HG03442 (cell line): ENCODE measurements at regions not wholly inside any gene's neighbourhood (a gene's known extent, or its start where the extent isn't known, plus 50 kb on each side); places are given as distances from the start of the nearest gene placed in this dataset.
A peak's percentile ranks its signal among the peaks of the same experiment; 100 is the strongest.
"Not testable (repeated sequence)": the region's sequence is repeated elsewhere in the genome, so short reads cannot be mapped to it uniquely, and the experiment has no call there.

Experiments used
- ATAC-seq: cut with Tn5 transposase; IDR thresholded peaks from one replicate; pipeline ENCODE4 v1.9.1; 2021; ENCODE audit warnings: mild to moderate bottlenecking, moderate library complexity; ENCODE audit not compliant: unreplicated experiment

- ATAC-seq = no peak
These were observed 175.8 kb upstream of the MME start for GRCh38 chr3:154904328-154904727.

- not testable (repeated sequence) for ATAC-seq
These were observed 177.6 kb upstream of the MME start for GRCh38 chr3:154902495-154902894.

- no peak for ATAC-seq
These were observed 178.8 kb upstream of the MME start for GRCh38 chr3:154901278-154901677.

GRCh38 chr3:154900816-154901215 is 179.3 kb upstream of the MME start:
- ATAC-seq = no peak

- no peak for ATAC-seq
These were observed 181.2 kb upstream of the MME start for GRCh38 chr3:154898916-154899315.

- ATAC-seq = no peak
These were observed 181.7 kb upstream of the MME start for GRCh38 chr3:154898443-154898842.

DNA sequence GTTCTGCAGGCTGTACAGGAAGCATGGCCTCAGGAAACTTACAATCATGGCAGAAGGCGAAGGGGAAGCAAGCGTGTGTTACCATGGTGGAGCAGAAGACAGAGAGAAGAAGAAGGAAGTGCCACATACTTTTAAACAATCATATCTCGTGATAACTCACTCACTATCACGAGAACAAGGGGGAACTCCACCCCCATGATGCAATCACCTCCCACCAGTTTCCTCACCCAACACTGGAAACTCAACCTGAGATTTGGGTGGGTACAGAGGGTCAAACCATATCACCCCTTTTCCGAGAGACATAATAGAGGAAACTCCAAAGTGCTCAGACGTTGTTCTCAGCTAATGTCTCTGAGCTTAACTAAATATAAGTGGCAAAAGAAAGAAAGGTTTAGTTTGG is 186.3 kb upstream of the MME start:
- ATAC-seq = no peak

- ATAC-seq = no peak
These were observed 190.9 kb upstream of the MME start for GRCh38 chr3:154889227-154889634.

- ATAC-seq = no peak
These were observed 192.2 kb upstream of the MME start for GRCh38 chr3:154887869-154888268.

DNA sequence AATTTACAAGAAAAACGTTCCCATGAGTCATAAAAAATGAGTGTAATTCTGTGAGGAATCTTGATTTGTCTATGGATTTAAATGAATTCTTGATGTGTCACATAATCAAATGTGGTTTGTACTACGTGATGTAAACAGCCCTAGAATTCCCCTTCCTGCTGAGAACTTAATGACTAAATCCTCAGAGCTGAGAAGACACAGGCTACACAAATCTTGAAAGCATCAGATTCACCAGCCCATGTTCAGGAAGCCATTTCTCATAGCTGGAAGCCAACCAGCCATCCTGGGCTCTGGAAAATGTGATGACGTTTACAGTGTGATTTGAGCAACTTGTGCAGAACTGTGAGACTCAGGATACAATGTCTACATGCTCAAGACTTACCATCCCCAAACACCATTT is 193.7 kb upstream of the MME start:
- no peak for ATAC-seq

GRCh38 chr3:154885418-154885817 is 194.7 kb upstream of the MME start:
- ATAC-seq = no peak

GRCh38 chr3:154884952-154885351 is 195.2 kb upstream of the MME start:
- no peak for ATAC-seq

DNA sequence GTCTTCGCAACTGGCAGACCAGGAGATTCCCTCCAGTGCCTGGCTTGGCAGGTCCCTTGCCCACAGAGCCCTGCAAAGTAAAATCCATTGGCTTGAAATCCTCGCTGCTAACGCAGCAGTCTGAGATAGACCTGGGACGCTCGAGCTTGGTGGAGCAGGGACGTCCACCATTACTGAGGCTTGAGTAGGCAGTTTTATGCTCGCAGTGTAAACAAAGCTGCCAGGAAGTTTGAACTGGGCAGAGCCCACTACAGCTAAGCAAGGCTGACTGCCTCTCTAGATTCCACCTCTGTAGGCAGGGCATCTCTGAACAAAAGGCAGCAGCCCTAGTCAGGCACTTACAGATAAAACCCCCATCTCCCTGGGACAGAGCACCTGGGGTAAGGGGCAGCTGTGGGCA is 205.0 kb upstream of the MME start:
- ATAC-seq = no peak

DNA sequence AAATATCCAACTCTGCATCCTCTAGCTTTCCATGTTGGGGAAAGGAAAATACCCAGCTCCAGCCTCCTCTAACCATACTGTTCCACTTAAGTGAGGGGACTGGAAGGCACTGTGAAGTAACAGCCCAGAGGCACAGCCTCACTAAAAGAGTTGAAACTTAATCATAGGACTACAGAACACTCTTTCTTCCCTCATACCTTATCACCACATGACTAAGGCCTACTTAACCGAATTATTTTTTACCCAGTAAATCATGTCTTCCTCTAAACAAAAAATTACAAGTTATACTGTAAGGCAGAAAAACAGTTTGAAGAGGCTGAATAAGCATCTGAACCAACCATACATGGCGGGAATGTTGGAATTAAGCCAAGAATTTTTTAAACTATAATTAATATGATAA is 207.4 kb upstream of the MME start:
- ATAC-seq = no peak

DNA sequence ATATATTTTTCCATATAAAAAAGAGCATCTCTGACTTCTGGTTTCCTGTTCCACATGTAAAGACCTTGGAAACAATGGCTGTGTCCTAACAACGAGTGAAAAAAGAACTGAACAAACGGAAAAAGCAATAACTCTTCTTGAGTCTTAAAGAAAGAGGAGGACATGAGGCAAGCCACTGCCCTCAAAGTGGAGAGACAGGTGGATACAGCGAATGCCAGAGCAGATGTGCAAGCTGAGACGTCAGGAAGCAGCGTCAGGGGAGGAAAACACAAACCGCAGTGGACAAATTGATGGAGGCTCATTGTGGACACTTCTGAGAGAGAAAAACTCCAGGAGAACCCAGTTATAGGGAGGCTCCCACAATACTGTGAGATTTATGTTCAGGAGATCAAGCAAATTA is 208.0 kb upstream of the MME start:
- no peak for ATAC-seq

- ATAC-seq = no peak
These were observed 215.2 kb upstream of the MME start for GRCh38 chr3:154864947-154865346.

GRCh38 chr3:154862265-154862664 is 217.9 kb upstream of the MME start:
- peak; percentile 79 for ATAC-seq

DNA sequence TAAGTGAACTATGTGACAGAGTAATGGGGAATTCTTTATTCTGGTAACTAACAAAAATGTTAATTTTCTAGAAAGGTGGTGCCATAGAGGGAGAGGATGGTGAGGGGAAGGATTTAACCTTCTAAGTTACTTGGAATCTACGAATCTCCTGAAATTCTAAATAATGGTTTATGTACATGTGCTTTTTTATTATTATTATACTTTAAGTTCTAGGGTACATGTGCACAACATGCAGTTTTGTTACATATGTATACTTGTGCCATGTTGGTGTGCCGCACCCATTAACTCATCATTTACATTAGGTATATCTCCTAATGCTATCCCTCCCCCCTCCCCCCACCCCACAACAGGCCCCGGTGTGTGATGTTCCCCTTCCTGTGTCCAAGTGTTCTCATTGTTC is 227.1 kb upstream of the MME start:
- not testable (repeated sequence) for ATAC-seq

GRCh38 chr3:154852515-154852914 is 227.6 kb upstream of the MME start:
- ATAC-seq = no peak

DNA sequence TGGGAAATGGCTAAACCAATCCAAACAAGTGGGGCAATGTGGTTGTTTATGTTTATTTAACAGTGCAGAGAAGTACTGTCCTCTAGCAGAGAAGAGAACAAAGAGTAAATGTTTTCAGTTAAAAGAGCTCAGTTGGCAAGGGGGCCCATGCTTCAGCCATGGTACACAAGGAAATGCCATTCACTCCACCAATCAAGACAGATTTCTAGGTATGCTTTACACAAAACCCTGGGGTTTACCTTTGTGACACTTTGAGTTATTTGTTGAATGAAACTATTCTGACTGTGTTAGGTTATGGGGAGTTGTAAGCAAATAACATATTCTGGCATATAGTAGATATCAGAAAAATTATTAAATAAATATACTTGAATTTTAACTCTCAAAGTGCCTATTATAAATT is 228.5 kb upstream of the MME start:
- no peak for ATAC-seq

DNA sequence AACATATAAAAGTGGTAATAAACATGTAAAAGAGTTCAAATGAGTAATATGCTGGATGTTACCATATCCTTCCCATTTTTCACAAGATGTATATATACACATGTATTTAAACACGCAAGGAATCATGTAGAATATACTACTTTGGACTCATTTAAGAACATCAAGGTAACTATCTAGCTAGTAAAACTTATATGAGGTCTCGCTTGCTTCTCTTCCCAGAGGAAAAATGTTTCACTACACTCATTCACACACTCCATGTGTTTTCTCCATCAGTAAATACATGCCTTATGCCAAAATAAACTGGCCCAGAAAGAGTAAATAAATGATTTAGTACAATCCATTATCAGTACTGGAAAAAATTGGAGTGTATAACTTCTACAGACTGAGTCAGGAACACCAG is 229.2 kb upstream of the MME start:
- no peak for ATAC-seq

GRCh38 chr3:154849408-154849807 is 230.7 kb upstream of the MME start:
- ATAC-seq = no peak

DNA sequence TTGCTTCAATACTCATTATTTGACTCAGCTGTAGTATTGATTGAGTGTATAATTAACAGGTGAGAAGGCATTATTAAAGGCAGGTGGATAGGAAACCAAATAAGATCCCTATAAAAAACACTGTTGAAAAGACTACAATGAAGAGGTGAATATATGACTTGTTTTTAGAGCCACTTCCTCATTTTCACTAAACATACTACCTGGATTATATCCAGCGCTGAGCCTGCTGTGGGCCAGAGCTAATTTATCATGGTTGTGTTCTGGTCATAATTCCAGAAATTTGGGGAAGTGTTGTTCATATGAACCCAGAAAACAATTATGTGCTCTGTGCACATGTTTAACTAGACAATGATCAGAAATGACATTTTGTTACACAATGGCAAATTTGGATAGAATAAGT is 235.3 kb upstream of the MME start:
- no peak for ATAC-seq

GRCh38 chr3:154843647-154844046 is 236.5 kb upstream of the MME start:
- ATAC-seq = no peak
